Adrenal gland (tissue), 9 donors: ENCODE measurements at regions not wholly inside any gene's neighbourhood (a gene's known extent, or its start where the extent isn't known, plus 50 kb on each side); places are given as distances from the start of the nearest gene placed in this dataset.

Experiments
- DNase-seq, 7 donors: peaks; one replicate each; pipeline ENCODE4 v3.0.0-alpha.2; 2019 to 2020
- H3K27ac ChIP-seq, 5 donors: fragments of 200-600 bp; sonication (generic) in 4 of 5; 1 replicate in 3 of 5; 2 replicates in 2 of 5; pipeline versions ENCODE4 v1.5.1 to v1.8.0; 2016 to 2020; ENCODE audit warnings: mild to moderate bottlenecking in 1 of 5
- H3K27me3 ChIP-seq: fragments of 200-600 bp; 2 replicates; pipeline ENCODE4 v1.8.0; 2021
- H3K36me3 ChIP-seq, 2 donors: fragments of 200-600 bp; replicated peaks in 1 of 2; 1 replicate in 1 of 2; 2 replicates in 1 of 2; pipeline versions ENCODE4 v1.5.1 to v1.8.0; 2018 to 2022
- H3K4me1 ChIP-seq, 2 donors: fragments of 200-600 bp; replicated peaks in 1 of 2; 1 replicate in 1 of 2; 2 replicates in 1 of 2; pipeline versions ENCODE4 v1.5.1 to v1.8.0; 2018 to 2021
- H3K4me3 ChIP-seq, 4 donors: fragments of 200-600 bp; sonication (generic) in 3 of 4; one replicate each; pipeline ENCODE4 v1.5.1; 2016 to 2018
- H3K9me3 ChIP-seq, 3 donors: fragments of 200-600 bp; sonication (generic) in 1 of 3; replicated peaks in 1 of 3; 1 replicate in 2 of 3; 2 replicates in 1 of 3; pipeline versions ENCODE4 v1.5.1 to v1.8.0; 2016 to 2021
- CTCF ChIP-seq, 6 experiments: fragments of 450-650 bp in 4 of 6; fragments of 200-600 bp in 2 of 6; sonication (generic) in 1 of 6; IDR thresholded peaks; 1 replicate in 5 of 6; 2 replicates in 1 of 6; pipeline versions ENCODE4 v1.5.1 to v1.8.0; 2016 to 2021; ENCODE audit warnings: antibody characterized with exemption in 6 of 6, mild to moderate bottlenecking in 2 of 6, moderate library complexity in 1 of 6
- POLR2A ChIP-seq, 2 donors: fragments of 450-650 bp; IDR thresholded peaks; one replicate each; pipeline ENCODE4 v1.6.1; 2017; ENCODE audit warnings: antibody characterized with exemption in 2 of 2, mild to moderate bottlenecking in 2 of 2, moderate library complexity in 1 of 2
- WGBS, 4 donors: extraction: QIAGEN DNeasy Blood & Tissue Kit in 2 of 4; methylation state at CpG; one replicate each; pipeline versions ENCODE4 v1.1.5 to v1.1.7; 2013 to 2017; 5-methylcytosine and 5-hydroxymethylcytosine counted together
- intact Hi-C, 2 donors: fragments of 100-400 bp; cut with DNase I; formaldehyde crosslinking; loops; one replicate each; pipeline versions ENCODE4 v1.14.1 to v1.15.0; 2022 to 2023
- donor health status: healthy with polysubstance abuse.
- donor health status: Bipolar disorder and iron deficiency.
- donor health status: DM: yes; HTN: yes; CAD: no.
- donor health status: DM: no; HTN: no; CAD: no.
- donor health status: DM: no; HTN: no; CAD: no.

DNA sequence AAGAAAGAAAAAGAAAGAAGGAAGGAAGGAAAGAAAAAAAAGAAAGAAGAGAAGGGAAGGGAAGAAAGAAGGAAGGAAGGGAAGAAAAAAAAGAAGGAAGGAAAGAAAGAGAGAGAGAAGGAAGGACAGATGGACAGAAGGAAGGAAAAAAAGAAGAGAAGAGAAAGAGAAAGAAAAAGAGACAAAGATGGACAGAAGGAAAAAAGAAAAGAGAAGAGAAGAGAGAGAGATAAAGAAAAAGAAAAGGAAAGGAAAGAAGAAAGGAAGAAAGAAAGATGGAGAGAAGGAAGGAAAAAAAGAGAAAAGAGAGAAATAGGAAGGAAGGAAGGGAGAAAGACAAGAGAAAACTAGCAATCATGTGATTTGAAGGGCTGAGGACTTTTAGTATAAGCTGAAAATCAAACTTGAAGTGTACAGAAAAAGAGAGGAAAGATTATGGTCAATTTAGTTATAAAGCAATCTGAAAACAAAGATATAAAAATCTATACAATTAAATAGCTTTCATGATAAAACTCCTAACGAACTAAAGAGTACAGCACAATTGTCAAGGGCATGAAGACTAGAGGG, 115.3 kb downstream of the LTN1 start:
- no peak overlapping the region for H3K4me3 ChIP-seq
- intact Hi-C loops: no loop called here
- WGBS, 4 donors: 87 to 97% (median 94%) methylated on average over 1 of the region's 1 CpG
- H3K27me3 ChIP-seq: no peaks in the 10 kb centered on the region
- H3K4me1 ChIP-seq: no peaks in the 10 kb centered on the region
- no peak for TF ChIP-seq CTCF (IDR thresholded peaks at IDR 0.05)
- no peak for TF ChIP-seq POLR2A (IDR thresholded peaks at IDR 0.05)
- no peak for DNase-seq
- no peaks in the 10 kb centered on the region for H3K9me3 ChIP-seq
- peaks cover 0 to 52% of the 10 kb centered on the region in 2 donors for H3K36me3 ChIP-seq
- no peak overlapping the region for H3K27ac ChIP-seq

- H3K4me3 ChIP-seq: no peak overlapping the region
- peaks cover 0 to 39% of the 10 kb centered on the region in 2 donors for H3K36me3 ChIP-seq
- H3K4me1 ChIP-seq: no peaks in the 10 kb centered on the region
- DNase-seq: no peak
- H3K27ac ChIP-seq: no peak overlapping the region
- WGBS, 4 donors: 61 to 86% (median 67%) methylated on average over 3 to 5 of the region's 5 CpGs
- no peaks in the 10 kb centered on the region for H3K27me3 ChIP-seq
- H3K9me3 ChIP-seq: no peaks in the 10 kb centered on the region
- TF ChIP-seq POLR2A (IDR thresholded peaks at IDR 0.05) (no peak), CTCF (IDR thresholded peaks at IDR 0.05) (no peak)
- intact Hi-C loops: no loop called here
Observed at GRCh38 chr21:28875078-28875477, 117.6 kb downstream of the LTN1 start.

GRCh38 chr21:28872218-28872617, 120.5 kb downstream of the LTN1 start:
- Histone ChIP-seq H3K4me1 (no peaks in the 10 kb centered on the region), H3K27me3 (no peaks in the 10 kb centered on the region), H3K27ac (no peak overlapping the region), H3K9me3 (no peaks in the 10 kb centered on the region), H3K4me3 (no peak overlapping the region), H3K36me3 (peaks cover 0 to 26% of the 10 kb centered on the region in 2 donors)
- WGBS, 4 donors: 92 to 93% (median 93%) methylated on average over 5 of the region's 5 CpGs
- no peak for DNase-seq
- intact Hi-C loops: no loop called here
- TF ChIP-seq POLR2A (IDR thresholded peaks at IDR 0.05): no peak
- TF ChIP-seq CTCF (IDR thresholded peaks at IDR 0.05): no peak

DNA sequence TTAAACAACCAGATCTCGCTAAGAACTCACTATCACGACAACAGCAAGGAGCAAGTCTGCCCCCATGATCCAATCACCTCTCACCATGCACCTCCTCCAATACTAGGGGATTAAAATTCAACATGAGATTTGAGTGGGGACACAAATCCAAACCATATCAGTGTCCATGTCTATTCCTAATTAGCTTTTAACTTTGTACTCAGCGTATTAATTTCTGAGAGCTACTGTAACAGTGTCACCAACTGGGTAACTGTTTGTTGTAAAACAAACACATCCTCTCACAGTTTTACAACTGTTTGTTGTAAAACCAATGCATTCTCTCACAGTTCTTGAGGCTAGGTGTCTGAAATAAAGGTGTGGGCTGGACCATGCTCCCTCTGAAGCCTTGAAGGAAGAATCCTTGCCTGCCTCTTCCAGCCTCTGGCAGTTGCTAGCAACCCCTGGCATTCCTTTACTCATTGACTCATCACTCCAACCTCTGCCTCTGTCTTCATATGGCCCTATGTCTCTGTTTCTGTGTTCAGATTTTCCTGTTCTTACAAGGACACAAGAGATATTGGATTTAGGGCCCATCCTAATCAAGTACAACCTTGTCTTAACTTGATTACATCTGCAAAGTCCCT, 121.2 kb downstream of the LTN1 start:
- TF ChIP-seq POLR2A (IDR thresholded peaks at IDR 0.05) (no peak), CTCF (IDR thresholded peaks at IDR 0.05) (no peak)
- no peak overlapping the region for H3K4me3 ChIP-seq
- H3K27ac ChIP-seq: no peak overlapping the region
- DNase-seq: no peak
- H3K9me3 ChIP-seq: no peaks in the 10 kb centered on the region
- no peaks in the 10 kb centered on the region for H3K4me1 ChIP-seq
- peaks cover 0 to 26% of the 10 kb centered on the region in 2 donors for H3K36me3 ChIP-seq
- no peaks in the 10 kb centered on the region for H3K27me3 ChIP-seq
- WGBS, 4 donors: 87 to 97% (median 94%) methylated on average over 3 of the region's 3 CpGs
- intact Hi-C loops: no loop called here
